T47D (cell line): ENCODE measurements at regions not wholly inside any gene's neighbourhood (a gene's known extent, or its start where the extent isn't known, plus 50 kb on each side); places are given as distances from the start of the nearest gene placed in this dataset.

Experiments used
- DNase-seq, 2 experiments: peaks; one replicate each; pipeline versions ENCODE4 v3.0.0 to v3.0.0-alpha.2; 2011 to 2012; ENCODE audit warnings: low read depth in 1 of 2, low spot score in 1 of 2
- JUND ChIP-seq: IDR thresholded peaks from 2 replicates; pipeline ENCODE4 v1.6.1; 2012; ENCODE audit warnings: low read depth
- in situ Hi-C: cut with HindIII; loops from 2 replicates; pipeline ENCODE4 v1.10.0; 2016; ENCODE audit warnings: low sequenced_read_pairs, low pct_unique_long_range_greater_than_20kb

GRCh38 chr7:22587322-22587721 lies 87.3 kb upstream of the STEAP1B start:
- in situ Hi-C loops: no loop called here
- no peak for DNase-seq
- no peak for TF ChIP-seq JUND

- TF ChIP-seq JUND: no peak
- in situ Hi-C loops: no loop called here
- peak; percentile 42 to 88 for DNase-seq
Measured at GRCh38 chr7:22586786-22587140, 86.8 kb upstream of the STEAP1B start.

- in situ Hi-C loops: no loop called here
- TF ChIP-seq JUND: no peak
- DNase-seq: peak in 1 of 2 experiments; percentile 44
Measured at GRCh38 chr7:22586101-22586785, 86.3 kb upstream of the STEAP1B start.

GRCh38 chr7:22584179-22584578 lies 84.2 kb upstream of the STEAP1B start:
- in situ Hi-C loops: no loop called here
- DNase-seq: no peak
- no peak for TF ChIP-seq JUND

- DNase-seq: peak; percentile 74 to 96
- in situ Hi-C loops: no loop called here
- no peak for TF ChIP-seq JUND
Measured at GRCh38 chr7:22582863-22583622, 83.1 kb upstream of the STEAP1B start.

GRCh38 chr7:22581099-22581498 lies 81.1 kb upstream of the STEAP1B start:
- in situ Hi-C loops: no loop called here
- DNase-seq: no peak

GRCh38 chr7:22579961-22580360 lies 80.0 kb upstream of the STEAP1B start:
- no peak for TF ChIP-seq JUND
- DNase-seq: no peak
- in situ Hi-C loops: no loop called here

More at GRCh38 chr7:22581099-22581498, 81.1 kb upstream of the STEAP1B start:
- no peak for TF ChIP-seq JUND

GRCh38 chr7:22578007-22578733 lies 78.2 kb upstream of the STEAP1B start:
- no peak for DNase-seq
- in situ Hi-C loops: no loop called here
- no peak for TF ChIP-seq JUND

GRCh38 chr7:22577470-22578001 lies 77.5 kb upstream of the STEAP1B start:
- DNase-seq: no peak
- TF ChIP-seq JUND: no peak
- in situ Hi-C loops: no loop called here

GRCh38 chr7:22576612-22577469 lies 76.9 kb upstream of the STEAP1B start:
- in situ Hi-C loops: no loop called here
- no peak for TF ChIP-seq JUND
- DNase-seq: no peak

GRCh38 chr7:22574754-22575520 lies 74.9 kb upstream of the STEAP1B start:
- no peak for TF ChIP-seq JUND
- in situ Hi-C loops: no loop called here
- no peak for DNase-seq
